ENCODE measurements at regions not wholly inside any gene's neighbourhood (a gene's known extent, or its start where the extent isn't known, plus 50 kb on each side); places are given as distances from the start of the nearest gene placed in this dataset.

DNA sequence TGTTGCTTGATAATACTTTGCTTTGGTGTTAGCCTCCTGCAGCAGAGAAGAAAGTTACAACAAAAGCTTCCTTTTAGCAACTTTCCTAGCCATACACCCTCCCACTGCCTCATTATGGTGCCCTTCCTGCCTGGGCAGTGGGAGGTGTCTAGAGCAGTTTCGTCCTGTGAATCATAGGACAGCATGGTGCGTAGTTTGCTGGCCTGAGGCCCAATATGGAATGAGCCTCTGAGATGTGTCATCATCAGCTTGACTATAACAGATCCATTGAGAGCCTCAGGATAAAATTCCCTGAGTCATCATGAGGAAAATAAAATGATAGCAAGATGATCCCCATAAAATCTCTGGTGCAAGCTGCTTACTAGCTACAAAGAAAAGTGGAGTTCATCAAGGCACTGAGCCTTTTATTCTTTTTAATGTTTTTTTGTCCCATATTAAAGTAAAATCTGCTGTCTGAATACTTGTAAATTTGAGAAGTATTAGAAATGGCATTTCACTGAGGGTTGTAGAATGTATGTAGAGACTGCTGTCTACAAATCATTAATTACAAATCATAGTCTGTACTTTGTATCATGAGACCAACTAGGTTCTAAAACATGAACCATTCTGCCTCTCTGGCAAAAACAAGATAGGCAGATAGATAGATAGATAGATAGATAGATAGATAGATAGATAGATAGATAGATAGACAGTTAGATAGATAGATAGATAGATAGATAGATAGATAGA lies 303.0 kb upstream of the PDE4D start:
- Histone ChIP-seq H3K79me1 (ENCODE audit: insufficient read depth, low read depth, low read length, poor library complexity, severe bottlenecking) (no peaks in the 10 kb centered on the region), H4K91ac (ENCODE audit: insufficient read length, low read depth, low read length) (no peak overlapping the region), H3K23ac (ENCODE audit: insufficient read length, low read depth, low read length) (no peak overlapping the region), H2BK5ac (ENCODE audit: insufficient read length, low read length) (no peak overlapping the region), H2AK5ac (ENCODE audit: insufficient read length, low read length) (no peak overlapping the region), H3K4ac (ENCODE audit: low read depth, low read length) (no peak overlapping the region), H2BK15ac (ENCODE audit: low read depth, low read length) (no peak overlapping the region; the same call in 1 of the 2 replicates), H3T11ph (ENCODE audit: low read length) (peak overlapping the region; percentile 36), H2BK120ac (ENCODE audit: low read depth, low read length, poor library complexity, severe bottlenecking) (no peak overlapping the region), H3K4me2 (ENCODE audit: insufficient read depth, insufficient read length, low read length) (no peak overlapping the region), H4K8ac (replicated peaks; ENCODE audit: insufficient read length, low read depth, low read length) (no peak overlapping the region), H3K9me3 (ENCODE audit: control insufficient read depth, low read depth, low read length) (no peaks in the 10 kb centered on the region), H4K5ac (ENCODE audit: insufficient read length, low read depth, low read length) (peak overlapping the region; percentile 17), H3K27ac (ENCODE audit: insufficient read length, low read depth, low read length) (no peak overlapping the region), H3K18ac (ENCODE audit: insufficient read length, low read depth, low read length) (no peak overlapping the region), H4K20me1 (ENCODE audit: control insufficient read depth, insufficient read depth, insufficient read length) (no peaks in the 10 kb centered on the region), H3K79me2 (ENCODE audit: insufficient read depth, low read length) (no peaks in the 10 kb centered on the region), H2BK20ac (ENCODE audit: low read depth, low read length, poor library complexity, severe bottlenecking) (no peak overlapping the region), H3K14ac (ENCODE audit: insufficient read depth, low read length) (no peak overlapping the region), H3K23me2 (ENCODE audit: insufficient read length, low read depth, low read length, poor library complexity, severe bottlenecking) (no peaks in the 10 kb centered on the region), H2AFZ (ENCODE audit: low read length) (no peak overlapping the region), H3K4me1 (ENCODE audit: insufficient read depth, low read length) (no peaks in the 10 kb centered on the region), H2BK12ac (ENCODE audit: insufficient read length, low read depth, low read length) (no peak overlapping the region), H3K9ac (ENCODE audit: extremely low read depth, insufficient read length, low read length) (no peak overlapping the region), H3K27me3 (ENCODE audit: insufficient read depth, low read length) (no peaks in the 10 kb centered on the region), H3K56ac (ENCODE audit: insufficient read length, low read depth, low read length) (no peak overlapping the region)
- DNase-seq = no peak
- Mint-ChIP-seq H3K27ac (peak overlapping the region in 1 of 3 experiments; percentile 47; a peak in 2 of 7 replicates), H3K27me3 (ENCODE audit: low read depth) (no peaks in the 10 kb centered on the region), H3K4me1 (peaks cover 2 to 3% of the 10 kb centered on the region in 2 experiments; a peak in 1 of 4 replicates), H3K9me3 (no peaks in the 10 kb centered on the region), H3K4me3 (no peak overlapping the region), H3K36me3 (ENCODE audit: insufficient read depth in 1 of 3, low read depth in 3 of 3) (no peaks in the 10 kb centered on the region; a peak in 1 of 7 replicates)
- TF ChIP-seq, protein P1, sequence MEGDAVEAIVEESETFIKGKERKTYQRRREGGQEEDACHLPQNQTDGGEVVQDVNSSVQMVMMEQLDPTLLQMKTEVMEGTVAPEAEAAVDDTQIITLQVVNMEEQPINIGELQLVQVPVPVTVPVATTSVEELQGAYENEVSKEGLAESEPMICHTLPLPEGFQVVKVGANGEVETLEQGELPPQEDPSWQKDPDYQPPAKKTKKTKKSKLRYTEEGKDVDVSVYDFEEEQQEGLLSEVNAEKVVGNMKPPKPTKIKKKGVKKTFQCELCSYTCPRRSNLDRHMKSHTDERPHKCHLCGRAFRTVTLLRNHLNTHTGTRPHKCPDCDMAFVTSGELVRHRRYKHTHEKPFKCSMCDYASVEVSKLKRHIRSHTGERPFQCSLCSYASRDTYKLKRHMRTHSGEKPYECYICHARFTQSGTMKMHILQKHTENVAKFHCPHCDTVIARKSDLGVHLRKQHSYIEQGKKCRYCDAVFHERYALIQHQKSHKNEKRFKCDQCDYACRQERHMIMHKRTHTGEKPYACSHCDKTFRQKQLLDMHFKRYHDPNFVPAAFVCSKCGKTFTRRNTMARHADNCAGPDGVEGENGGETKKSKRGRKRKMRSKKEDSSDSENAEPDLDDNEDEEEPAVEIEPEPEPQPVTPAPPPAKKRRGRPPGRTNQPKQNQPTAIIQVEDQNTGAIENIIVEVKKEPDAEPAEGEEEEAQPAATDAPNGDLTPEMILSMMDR (conservative IDR thresholded peaks at IDR 0.05) = no peak
- no CpG with 5 or more reads among the region's 2 CpGs for WGBS (ENCODE audit: extremely low coverage, insufficient read length, low lambda C conversion rate)

Measured in H9 (cell line).